ENCODE measurements at regions not wholly inside any gene's neighbourhood (a gene's known extent, or its start where the extent isn't known, plus 50 kb on each side); places are given as distances from the start of the nearest gene placed in this dataset.

DNA sequence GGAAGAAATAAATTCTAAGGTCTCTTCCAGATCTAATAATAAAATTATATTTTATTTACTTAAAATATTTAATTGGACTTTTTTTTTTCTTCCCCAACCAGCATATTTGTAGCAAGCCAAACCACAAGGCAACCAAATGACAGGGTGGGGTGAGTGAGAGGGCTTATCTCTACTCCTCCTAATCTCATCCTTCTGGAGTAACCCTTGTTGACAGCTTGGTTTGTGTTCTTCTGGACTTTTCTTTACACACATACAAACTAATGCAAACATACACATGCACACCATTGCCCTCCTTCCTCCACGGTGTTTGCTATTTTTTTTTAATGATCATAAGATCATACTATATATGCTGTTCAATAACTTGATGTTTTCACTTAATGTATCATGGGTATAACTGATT lies 383.1 kb downstream of the DLEU7 start:
- no peak overlapping the region for H2AK5ac ChIP-seq (ENCODE audit: insufficient read length, low read length)
- H4K5ac ChIP-seq (ENCODE audit: insufficient read length, low read depth, low read length): no peak overlapping the region
- H3K23ac ChIP-seq (ENCODE audit: insufficient read length, low read depth, low read length): no peak overlapping the region
- H3K27ac ChIP-seq (ENCODE audit: insufficient read length, low read depth, low read length): no peak overlapping the region
- H3K79me2 ChIP-seq (ENCODE audit: insufficient read depth, low read length): no peaks in the 10 kb centered on the region
- no peaks in the 10 kb centered on the region for H3K4me1 Mint-ChIP-seq
- DNase-seq: no peak
- H3K14ac ChIP-seq (ENCODE audit: insufficient read depth, low read length): no peak overlapping the region
- no peak overlapping the region for H3K4me3 Mint-ChIP-seq
- H3K27me3 Mint-ChIP-seq (ENCODE audit: low read depth): no peaks in the 10 kb centered on the region
- no peaks in the 10 kb centered on the region for H3K9me3 Mint-ChIP-seq
- H3K4me1 ChIP-seq (ENCODE audit: insufficient read depth, low read length): no peaks in the 10 kb centered on the region
- no peak overlapping the region for H3K4ac ChIP-seq (ENCODE audit: low read depth, low read length)
- H3K18ac ChIP-seq (ENCODE audit: insufficient read length, low read depth, low read length): no peak overlapping the region
- H2BK20ac ChIP-seq (ENCODE audit: low read depth, low read length, poor library complexity, severe bottlenecking): no peak overlapping the region
- H2BK120ac ChIP-seq (ENCODE audit: low read depth, low read length, poor library complexity, severe bottlenecking): no peak overlapping the region
- H3T11ph ChIP-seq (ENCODE audit: low read length): no peak overlapping the region
- no peaks in the 10 kb centered on the region for H3K23me2 ChIP-seq (ENCODE audit: insufficient read length, low read depth, low read length, poor library complexity, severe bottlenecking)
- H3K9ac ChIP-seq (ENCODE audit: extremely low read depth, insufficient read length, low read length): no peak overlapping the region
- no peak overlapping the region for H2BK5ac ChIP-seq (ENCODE audit: insufficient read length, low read length)
- H3K27me3 ChIP-seq (ENCODE audit: insufficient read depth, low read length): no peaks in the 10 kb centered on the region
- H3K9me3 ChIP-seq (ENCODE audit: control insufficient read depth, low read depth, low read length): no peaks in the 10 kb centered on the region
- H3K79me1 ChIP-seq (ENCODE audit: insufficient read depth, low read depth, low read length, poor library complexity, severe bottlenecking): no peaks in the 10 kb centered on the region
- no peaks in the 10 kb centered on the region for H4K20me1 ChIP-seq (ENCODE audit: control insufficient read depth, insufficient read depth, insufficient read length)
- no peak overlapping the region for H3K4me2 ChIP-seq (ENCODE audit: insufficient read depth, insufficient read length, low read length)
- no peak overlapping the region for H2BK12ac ChIP-seq (ENCODE audit: insufficient read length, low read depth, low read length)
- H2BK15ac ChIP-seq (ENCODE audit: low read depth, low read length): no peak overlapping the region
- no peak overlapping the region for H3K56ac ChIP-seq (ENCODE audit: insufficient read length, low read depth, low read length)
- TF ChIP-seq, protein P1, sequence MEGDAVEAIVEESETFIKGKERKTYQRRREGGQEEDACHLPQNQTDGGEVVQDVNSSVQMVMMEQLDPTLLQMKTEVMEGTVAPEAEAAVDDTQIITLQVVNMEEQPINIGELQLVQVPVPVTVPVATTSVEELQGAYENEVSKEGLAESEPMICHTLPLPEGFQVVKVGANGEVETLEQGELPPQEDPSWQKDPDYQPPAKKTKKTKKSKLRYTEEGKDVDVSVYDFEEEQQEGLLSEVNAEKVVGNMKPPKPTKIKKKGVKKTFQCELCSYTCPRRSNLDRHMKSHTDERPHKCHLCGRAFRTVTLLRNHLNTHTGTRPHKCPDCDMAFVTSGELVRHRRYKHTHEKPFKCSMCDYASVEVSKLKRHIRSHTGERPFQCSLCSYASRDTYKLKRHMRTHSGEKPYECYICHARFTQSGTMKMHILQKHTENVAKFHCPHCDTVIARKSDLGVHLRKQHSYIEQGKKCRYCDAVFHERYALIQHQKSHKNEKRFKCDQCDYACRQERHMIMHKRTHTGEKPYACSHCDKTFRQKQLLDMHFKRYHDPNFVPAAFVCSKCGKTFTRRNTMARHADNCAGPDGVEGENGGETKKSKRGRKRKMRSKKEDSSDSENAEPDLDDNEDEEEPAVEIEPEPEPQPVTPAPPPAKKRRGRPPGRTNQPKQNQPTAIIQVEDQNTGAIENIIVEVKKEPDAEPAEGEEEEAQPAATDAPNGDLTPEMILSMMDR (conservative IDR thresholded peaks at IDR 0.05): no peak
- WGBS (ENCODE audit: extremely low coverage, insufficient read length, low lambda C conversion rate): no CpG with 5 or more reads among the region's 1 CpG
- no peak overlapping the region for H3K27ac Mint-ChIP-seq
- no peak overlapping the region for H4K91ac ChIP-seq (ENCODE audit: insufficient read length, low read depth, low read length)
- no peaks in the 10 kb centered on the region for H3K36me3 Mint-ChIP-seq (ENCODE audit: insufficient read depth in 1 of 3, low read depth in 3 of 3)
- no peak overlapping the region for H4K8ac ChIP-seq (replicated peaks; ENCODE audit: insufficient read length, low read depth, low read length)
- H2AFZ ChIP-seq (ENCODE audit: low read length): no peak overlapping the region

Data from H9 (cell line).